B cell (primary cell): ENCODE measurements at regions not wholly inside any gene's neighbourhood (a gene's known extent, or its start where the extent isn't known, plus 50 kb on each side); places are given as distances from the start of the nearest gene placed in this dataset.

Experiments
- ATAC-seq: fragments of 200-7000 bp; cut with Tn5 transposase; one replicate; pipeline ENCODE4 v1.10.0; 2021; ENCODE audit warnings: low read depth, mild to moderate bottlenecking, moderate number of reproducible peaks, moderate library complexity
- CTCF ChIA-PET: fragments of 350-600 bp; sonication (Branson Sonifier 250); formaldehyde crosslinking; loops from one replicate; lab custom pipeline; 2021; ENCODE audit warnings: antibody characterized with exemption, inconsistent platforms; lab: Charles Lee
- POLR2A ChIA-PET: fragments of 350-600 bp; sonication (Branson Sonifier 250); formaldehyde crosslinking; loops from one replicate; lab custom pipeline; 2021; ENCODE audit warnings: antibody characterized with exemption; lab: Charles Lee
- DNase-seq: peaks from one replicate; pipeline ENCODE4 v3.0.0; 2013
- H2AFZ ChIP-seq: 2 replicates; pipeline ENCODE4 v1.6.1; 2012; ENCODE audit warnings: mild to moderate bottlenecking, low read depth, low read length; ENCODE audit not compliant: insufficient read depth, poor library complexity, severe bottlenecking
- H3K27ac ChIP-seq, 2 donors: 1 replicate in 1 of 2; 2 replicates in 1 of 2; pipeline ENCODE4 v1.5.1; 2012 to 2013; ENCODE audit warnings: low read length in 2 of 2, mild to moderate bottlenecking in 2 of 2, moderate library complexity in 1 of 2
- H3K27me3 ChIP-seq, 4 experiments: fragments of 200-600 bp in 1 of 4; sonication (generic) in 1 of 4; replicated peaks in 1 of 4; 1 replicate in 2 of 4; 2 replicates in 2 of 4; pipeline versions ENCODE4 v1.6.1 to v1.7.0; 2013 to 2016; ENCODE audit warnings: low read length in 3 of 4, mild to moderate bottlenecking in 2 of 4, mixed read lengths in 1 of 4, moderate library complexity in 1 of 4; ENCODE audit not compliant: insufficient read depth in 4 of 4, control insufficient read depth in 3 of 4; ENCODE audit errors: control extremely low read depth in 1 of 4
- H3K36me3 ChIP-seq, 2 experiments: replicated peaks in 1 of 2; 1 replicate in 1 of 2; 2 replicates in 1 of 2; pipeline versions ENCODE4 v1.6.1 to v1.7.1; 2013; ENCODE audit warnings: low read length in 1 of 2; ENCODE audit not compliant: insufficient read depth in 2 of 2, control insufficient read depth in 1 of 2; ENCODE audit errors: control extremely low read depth in 1 of 2, extremely low read depth in 1 of 2
- H3K4me1 ChIP-seq, 2 donors: fragments of 200-600 bp in 1 of 2; sonication (generic) in 1 of 2; 1 replicate in 1 of 2; 2 replicates in 1 of 2; pipeline versions ENCODE4 v1.5.1 to v1.6.1; 2013 to 2017; ENCODE audit warnings: low read length in 2 of 2; ENCODE audit not compliant: control insufficient read depth in 2 of 2, insufficient read depth in 2 of 2
- H3K4me2 ChIP-seq: replicated peaks from 2 replicates; pipeline ENCODE3; 2012; ENCODE audit warnings: mild to moderate bottlenecking, low read depth, low read length; ENCODE audit not compliant: poor library complexity, severe bottlenecking
- H3K4me3 ChIP-seq, 5 experiments: fragments of 200-600 bp in 1 of 5; sonication (generic) in 1 of 5; 1 replicate in 3 of 5; 2 replicates in 2 of 5; pipeline versions ENCODE4 v1.5.1 to v1.7.0; 2011 to 2016; ENCODE audit warnings: low read length in 4 of 5, mild to moderate bottlenecking in 4 of 5, low read depth in 2 of 5, control low read depth in 1 of 5, moderate library complexity in 1 of 5; ENCODE audit not compliant: insufficient read depth in 1 of 5; ENCODE audit errors: control extremely low read depth in 1 of 5, extremely low read depth in 1 of 5
- H3K79me2 ChIP-seq: fragments of 200-600 bp; sonication (generic); one replicate; pipeline ENCODE4 v1.6.0; 2016; ENCODE audit warnings: low read length; ENCODE audit not compliant: control insufficient read depth, insufficient read depth
- H3K9ac ChIP-seq: fragments of 200-600 bp; sonication (generic); 2 replicates; pipeline ENCODE4 v1.6.1; 2017; ENCODE audit warnings: mild to moderate bottlenecking, low read length, moderate library complexity
- H3K9me3 ChIP-seq, 3 donors: one replicate each; pipeline versions ENCODE4 v1.6.1 to v1.7.1; 2013; ENCODE audit warnings: low read length in 2 of 3; ENCODE audit not compliant: control insufficient read depth in 2 of 3, insufficient read depth in 1 of 3; ENCODE audit errors: control extremely low read depth in 1 of 3
- H4K20me1 ChIP-seq: 2 replicates; pipeline ENCODE4 v1.6.0; 2012; ENCODE audit warnings: mild to moderate bottlenecking, low read length; ENCODE audit not compliant: insufficient read depth, control insufficient read depth, poor library complexity, severe bottlenecking
- H3K27ac Mint-ChIP-seq: one replicate; pipeline ENCODE4 v1.8.0; 2021; ENCODE audit warnings: mixed read lengths
- H3K27me3 Mint-ChIP-seq: one replicate; pipeline ENCODE4 v1.8.0; 2021; ENCODE audit warnings: mixed read lengths
- H3K4me1 Mint-ChIP-seq: one replicate; pipeline ENCODE4 v1.8.0; 2021; ENCODE audit warnings: mixed read lengths
- H3K4me3 Mint-ChIP-seq: one replicate; pipeline ENCODE4 v1.8.0; 2021; ENCODE audit warnings: mixed read lengths
- H3K9me3 Mint-ChIP-seq: one replicate; pipeline ENCODE4 v1.8.0; 2022; ENCODE audit warnings: mixed read lengths; ENCODE audit not compliant: insufficient read depth
- EZH2 ChIP-seq: IDR thresholded peaks from 2 replicates; pipeline ENCODE4 v1.6.1; 2012; ENCODE audit warnings: borderline replicate concordance, low read depth, mild to moderate bottlenecking, moderate library complexity, low read length; ENCODE audit not compliant: insufficient read depth, poor library complexity, severe bottlenecking
- WGBS: methylation state at CpG from one replicate; pipeline ENCODE4 v1.1.5; 2013; ENCODE audit warnings: missing lambda C conversion rate; ENCODE audit not compliant: insufficient coverage; 5-methylcytosine and 5-hydroxymethylcytosine counted together
- intact Hi-C: fragments of 100-400 bp; cut with micrococcal nuclease; formaldehyde crosslinking; loops from one replicate; pipeline ENCODE4 v1.10.0; 2022
- TF ChIP-seq, protein P1 (sequence below): fragments of 200-600 bp; IDR thresholded peaks from one replicate; pipeline ENCODE4 v1.8.0; 2022; ENCODE audit warnings: antibody characterized with exemption, mild to moderate bottlenecking

GRCh38 chr2:508121-508520, 169.1 kb downstream of the TMEM18 start:
- Mint-ChIP-seq H3K27me3 (no peaks in the 10 kb centered on the region), H3K27ac (no peak overlapping the region), H3K9me3 (no peaks in the 10 kb centered on the region), H3K4me1 (no peaks in the 10 kb centered on the region), H3K4me3 (no peak overlapping the region)
- ATAC-seq, result no peak
- Histone ChIP-seq H3K9ac (no peak overlapping the region), H3K27me3 (no peaks in the 10 kb centered on the region), H3K4me2 (no peak overlapping the region), H3K4me3 (no peak overlapping the region), H3K4me1 (no peaks in the 10 kb centered on the region), H3K79me2 (no peaks in the 10 kb centered on the region), H3K36me3 (no peaks in the 10 kb centered on the region), H3K9me3 (peaks cover 0 to 7% (median 0%) of the 10 kb centered on the region in 3 donors), H2AFZ (no peak overlapping the region), H3K27ac (no peak overlapping the region), H4K20me1 (no peaks in the 10 kb centered on the region)
- intact Hi-C loops, result no loop called here
- WGBS, result 82% methylated on average over 4 of the region's 4 CpGs
- POLR2A ChIA-PET, result no interaction called here
- TF ChIP-seq, protein P1, sequence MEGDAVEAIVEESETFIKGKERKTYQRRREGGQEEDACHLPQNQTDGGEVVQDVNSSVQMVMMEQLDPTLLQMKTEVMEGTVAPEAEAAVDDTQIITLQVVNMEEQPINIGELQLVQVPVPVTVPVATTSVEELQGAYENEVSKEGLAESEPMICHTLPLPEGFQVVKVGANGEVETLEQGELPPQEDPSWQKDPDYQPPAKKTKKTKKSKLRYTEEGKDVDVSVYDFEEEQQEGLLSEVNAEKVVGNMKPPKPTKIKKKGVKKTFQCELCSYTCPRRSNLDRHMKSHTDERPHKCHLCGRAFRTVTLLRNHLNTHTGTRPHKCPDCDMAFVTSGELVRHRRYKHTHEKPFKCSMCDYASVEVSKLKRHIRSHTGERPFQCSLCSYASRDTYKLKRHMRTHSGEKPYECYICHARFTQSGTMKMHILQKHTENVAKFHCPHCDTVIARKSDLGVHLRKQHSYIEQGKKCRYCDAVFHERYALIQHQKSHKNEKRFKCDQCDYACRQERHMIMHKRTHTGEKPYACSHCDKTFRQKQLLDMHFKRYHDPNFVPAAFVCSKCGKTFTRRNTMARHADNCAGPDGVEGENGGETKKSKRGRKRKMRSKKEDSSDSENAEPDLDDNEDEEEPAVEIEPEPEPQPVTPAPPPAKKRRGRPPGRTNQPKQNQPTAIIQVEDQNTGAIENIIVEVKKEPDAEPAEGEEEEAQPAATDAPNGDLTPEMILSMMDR, result no peak
- TF ChIP-seq EZH2, result no peak
- DNase-seq, result no peak
- CTCF ChIA-PET, result no interaction called here

DNA sequence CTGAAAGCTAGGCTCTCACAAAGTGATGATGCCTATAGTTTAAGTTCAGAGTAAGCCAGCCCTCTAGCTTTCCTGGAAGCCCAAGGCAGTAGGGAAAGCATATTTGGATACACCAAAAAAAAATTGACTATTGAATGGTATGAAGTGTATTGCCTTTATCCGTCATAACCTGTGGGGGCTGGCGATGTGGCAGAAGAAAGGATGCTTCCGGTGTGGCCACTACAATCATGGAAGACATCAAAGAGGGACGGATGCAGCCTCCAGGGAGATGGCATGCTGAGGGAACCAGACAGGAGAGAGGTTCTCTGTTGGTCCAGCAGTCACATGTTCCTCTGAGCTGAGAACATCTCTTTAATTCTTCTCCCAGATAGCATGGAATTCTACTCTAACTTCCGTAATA, 170.3 kb downstream of the TMEM18 start:
- POLR2A ChIA-PET, result no interaction called here
- no peaks in the 10 kb centered on the region for H3K4me1 ChIP-seq
- intact Hi-C loops, result no loop called here
- peaks cover 0 to 9% (median 0%) of the 10 kb centered on the region in 3 donors for H3K9me3 ChIP-seq
- no peak overlapping the region for H3K4me3 ChIP-seq
- H3K36me3 ChIP-seq, result no peaks in the 10 kb centered on the region
- ATAC-seq (no peak), DNase-seq (no peak)
- no peak overlapping the region for H2AFZ ChIP-seq
- no peak overlapping the region for H3K9ac ChIP-seq
- Mint-ChIP-seq H3K27me3 (peaks cover 3% of the 10 kb centered on the region), H3K4me3 (no peak overlapping the region), H3K9me3 (no peaks in the 10 kb centered on the region), H3K4me1 (no peaks in the 10 kb centered on the region), H3K27ac (no peak overlapping the region)
- TF ChIP-seq, protein P1, result no peak
- no peak for TF ChIP-seq EZH2
- WGBS, result 86% methylated on average over 1 of the region's 5 CpGs
- CTCF ChIA-PET, result no interaction called here
- no peak overlapping the region for H3K4me2 ChIP-seq
- H3K27me3 ChIP-seq, result no peaks in the 10 kb centered on the region
- H4K20me1 ChIP-seq, result no peaks in the 10 kb centered on the region
- no peak overlapping the region for H3K27ac ChIP-seq
- no peaks in the 10 kb centered on the region for H3K79me2 ChIP-seq
